ENCODE measurements at regions not wholly inside any gene's neighbourhood (a gene's known extent, or its start where the extent isn't known, plus 50 kb on each side); places are given as distances from the start of the nearest gene placed in this dataset.

- TF ChIP-seq POLR2A (IDR thresholded peaks at IDR 0.05; ENCODE audit: low read length), result no peak
- TF ChIP-seq, protein P1, sequence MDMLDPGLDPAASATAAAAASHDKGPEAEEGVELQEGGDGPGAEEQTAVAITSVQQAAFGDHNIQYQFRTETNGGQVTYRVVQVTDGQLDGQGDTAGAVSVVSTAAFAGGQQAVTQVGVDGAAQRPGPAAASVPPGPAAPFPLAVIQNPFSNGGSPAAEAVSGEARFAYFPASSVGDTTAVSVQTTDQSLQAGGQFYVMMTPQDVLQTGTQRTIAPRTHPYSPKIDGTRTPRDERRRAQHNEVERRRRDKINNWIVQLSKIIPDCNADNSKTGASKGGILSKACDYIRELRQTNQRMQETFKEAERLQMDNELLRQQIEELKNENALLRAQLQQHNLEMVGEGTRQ (IDR thresholded peaks at IDR 0.05), result no peak
- no peak for TF ChIP-seq CTCF (IDR thresholded peaks at IDR 0.05)
- no peak for TF ChIP-seq RFX5 (IDR thresholded peaks at IDR 0.05)
- TF ChIP-seq NR3C1 (IDR thresholded peaks at IDR 0.05), result no peak
- TF ChIP-seq JUN (IDR thresholded peaks at IDR 0.05), result no peak
- TF ChIP-seq CBX2 (IDR thresholded peaks at IDR 0.05; ENCODE audit: borderline replicate concordance, low read depth), result no peak
Measured at GRCh38 chr20:60177080-60177479, 218.9 kb downstream of the CDH26 start.
